NCI-H1930 (cell line): ENCODE measurements at regions not wholly inside any gene's neighbourhood (a gene's known extent, or its start where the extent isn't known, plus 50 kb on each side); places are given as distances from the start of the nearest gene placed in this dataset.
"Not testable (repeated sequence)": the region's sequence is repeated elsewhere in the genome, so short reads cannot be mapped to it uniquely, and the experiment has no call there.

Experiments
- DNase-seq, 2 experiments: peaks; one replicate each; lab custom pipeline; 2025; lab: John Stamatoyannopoulos, UW

- DNase-seq = no peak
Measured at GRCh38 chr5:8560776-8561175, 691.8 kb downstream of the MTRR start.

- no peak for DNase-seq
Measured at GRCh38 chr5:8561224-8561840, 692.4 kb downstream of the MTRR start.

GRCh38 chr5:8561854-8562253 is 692.9 kb downstream of the MTRR start:
- DNase-seq = no peak

- not testable (repeated sequence) for DNase-seq
Measured at GRCh38 chr5:8563540-8563939, 694.6 kb downstream of the MTRR start.

- no peak for DNase-seq
Measured at GRCh38 chr5:8568858-8569257, 699.9 kb downstream of the MTRR start.

GRCh38 chr5:8570528-8570927 is 701.6 kb downstream of the MTRR start:
- no peak for DNase-seq

GRCh38 chr5:8576178-8576577 is 707.2 kb downstream of the MTRR start:
- DNase-seq = no peak

- DNase-seq = no peak
Measured at GRCh38 chr5:8577792-8578191, 708.8 kb downstream of the MTRR start.

- no peak for DNase-seq
Measured at GRCh38 chr5:8580298-8580697, 711.4 kb downstream of the MTRR start.

GRCh38 chr5:8581047-8581446 is 712.1 kb downstream of the MTRR start:
- DNase-seq = no peak

GRCh38 chr5:8585230-8586018 is 716.5 kb downstream of the MTRR start:
- no peak for DNase-seq

GRCh38 chr5:8590959-8591358 is 722.0 kb downstream of the MTRR start:
- no peak for DNase-seq

GRCh38 chr5:8598356-8598755 is 729.4 kb downstream of the MTRR start:
- DNase-seq = no peak

- DNase-seq = no peak
Measured at GRCh38 chr5:8598996-8599395, 730.0 kb downstream of the MTRR start.

GRCh38 chr5:8600843-8601242 is 731.9 kb downstream of the MTRR start:
- no peak for DNase-seq

- no peak for DNase-seq
Measured at GRCh38 chr5:8601831-8602354, 732.9 kb downstream of the MTRR start.

GRCh38 chr5:8606231-8606630 is 737.3 kb downstream of the MTRR start:
- no peak for DNase-seq

GRCh38 chr5:8611067-8611466 is 742.1 kb downstream of the MTRR start:
- DNase-seq = no peak

- DNase-seq = no peak
Measured at GRCh38 chr5:8613078-8613685, 744.2 kb downstream of the MTRR start.

- DNase-seq = no peak
Measured at GRCh38 chr5:8615142-8615858, 746.4 kb downstream of the MTRR start.

GRCh38 chr5:8628521-8628920 is 759.6 kb downstream of the MTRR start:
- DNase-seq = peak; percentile 78 to 81

- DNase-seq = no peak
Measured at GRCh38 chr5:8633259-8633658, 764.3 kb downstream of the MTRR start.
